OCI-LY7 (cell line): ENCODE measurements at regions not wholly inside any gene's neighbourhood (a gene's known extent, or its start where the extent isn't known, plus 50 kb on each side); places are given as distances from the start of the nearest gene placed in this dataset.

Experiments used
- BruUV-seq: library from RNA; stranded (reverse); fragments of 400-500 nt; replicated peaks from 2 replicates; lab custom pipeline; 2021; lab: Mats Ljungman, UMichigan
- CTCF ChIA-PET: fragments of 300-600 bp; sonication (Branson Sonifier 250); formaldehyde crosslinking; loops from one replicate; lab custom pipeline; 2022; ENCODE audit warnings: antibody characterized with exemption; ENCODE audit not compliant: unreplicated experiment; lab: Charles Lee
- POLR2A ChIA-PET: fragments of 300-600 bp; sonication (Branson Sonifier 250); formaldehyde crosslinking; loops from one replicate; lab custom pipeline; 2022; ENCODE audit warnings: antibody characterized with exemption; lab: Charles Lee
- DNase-seq: peaks from one replicate; pipeline ENCODE4 v3.0.0-alpha.2; 2015; ENCODE audit warnings: low spot score
- H2AFZ ChIP-seq: fragments of 200-600 bp; sonication (generic), shearing (Covaris generic); 2 replicates; pipeline ENCODE4 v1.6.1; 2014; ENCODE audit warnings: mild to moderate bottlenecking, antibody characterized with exemption, low read length, moderate library complexity
- H3K27ac ChIP-seq: fragments of 200-600 bp; sonication (generic); 2 replicates; pipeline ENCODE4 v1.5.1; 2014; ENCODE audit warnings: mixed run types, low read depth, mild to moderate bottlenecking, moderate library complexity, low read length, inconsistent platforms; ENCODE audit not compliant: poor library complexity, severe bottlenecking
- H3K36me3 ChIP-seq: fragments of 200-600 bp; sonication (generic); 2 replicates; pipeline ENCODE4 v1.6.1; 2014; ENCODE audit warnings: mild to moderate bottlenecking, antibody characterized with exemption, low read length, moderate library complexity, mixed read lengths; ENCODE audit not compliant: insufficient read depth
- H3K4me1 ChIP-seq: fragments of 200-600 bp; sonication (generic); 2 replicates; pipeline ENCODE4 v1.5.1; 2014; ENCODE audit warnings: mild to moderate bottlenecking, low read length; ENCODE audit not compliant: insufficient read depth, poor library complexity, severe bottlenecking
- H3K4me2 ChIP-seq: fragments of 200-600 bp; sonication (generic); 2 replicates; pipeline ENCODE4 v1.6.1; 2014; ENCODE audit warnings: mild to moderate bottlenecking, low read length
- H3K4me3 ChIP-seq: fragments of 200-600 bp; sonication (generic); 2 replicates; pipeline ENCODE4 v1.5.1; 2014; ENCODE audit warnings: mild to moderate bottlenecking, low read depth, low read length; ENCODE audit not compliant: poor library complexity, severe bottlenecking
- H3K79me2 ChIP-seq: fragments of 200-600 bp; sonication (generic); 2 replicates; pipeline ENCODE4 v1.6.1; 2016; ENCODE audit warnings: low read depth, mild to moderate bottlenecking, low read length, moderate library complexity, mixed read lengths; ENCODE audit not compliant: insufficient read depth
- H3K9me2 ChIP-seq: fragments of 200-600 bp; sonication (generic); 2 replicates; pipeline ENCODE4 v1.6.1; 2016; ENCODE audit warnings: mild to moderate bottlenecking, low read length, mixed read lengths; ENCODE audit not compliant: insufficient read depth
- H3K9me3 ChIP-seq: fragments of 200-600 bp; sonication (generic); 2 replicates; pipeline ENCODE4 v1.6.1; 2014; ENCODE audit warnings: mild to moderate bottlenecking, mixed run types, low read length, mixed read lengths
- H4K20me1 ChIP-seq: fragments of 200-600 bp; sonication (generic); 2 replicates; pipeline ENCODE4 v1.6.1; 2014; ENCODE audit warnings: mild to moderate bottlenecking, antibody characterized with exemption, low read length, moderate library complexity, mixed read lengths; ENCODE audit not compliant: insufficient read depth
- CTCF ChIP-seq: fragments of 200-600 bp; sonication (generic); conservative IDR thresholded peaks from 2 replicates; pipeline ENCODE4 v1.5.1; 2014; ENCODE audit warnings: mild to moderate bottlenecking, antibody characterized with exemption, low read length, moderate library complexity, mixed read lengths
- EZH2phosphoT487 ChIP-seq: fragments of 200-600 bp; sonication (generic); IDR thresholded peaks from 2 replicates; pipeline ENCODE4 v1.6.1; 2018; ENCODE audit warnings: low read depth, borderline replicate concordance, mild to moderate bottlenecking, mixed run types, antibody characterized with exemption, low read length, moderate library complexity, mixed read lengths
- intact Hi-C: fragments of 100-400 bp; cut with micrococcal nuclease; formaldehyde crosslinking; loops from one replicate; pipeline ENCODE4 v1.10.0; 2022; ENCODE audit not compliant: unreplicated experiment

- CTCF ChIA-PET, result no interaction called here
- no TSS peak for BruUV-seq
- POLR2A ChIA-PET, result no interaction called here
- DNase-seq, result no peak
- Histone ChIP-seq H4K20me1 (no peaks in the 10 kb centered on the region), H3K4me2 (no peak overlapping the region), H3K79me2 (no peaks in the 10 kb centered on the region), H3K9me3 (no peaks in the 10 kb centered on the region), H3K9me2 (no peaks in the 10 kb centered on the region), H3K4me1 (no peaks in the 10 kb centered on the region), H3K27ac (no peak overlapping the region), H3K36me3 (no peaks in the 10 kb centered on the region), H3K4me3 (no peak overlapping the region), H2AFZ (no peak overlapping the region)
- TF ChIP-seq EZH2phosphoT487, result no peak
- intact Hi-C loops, result no loop called here
Measured at GRCh38 chr22:48371391-48371790, 1456.3 kb downstream of the BRD1 start.

GRCh38 chr22:48370508-48371325 lies 1457.0 kb downstream of the BRD1 start:
- no TSS peak for BruUV-seq
- no peak overlapping the region for H3K4me3 ChIP-seq
- no peaks in the 10 kb centered on the region for H4K20me1 ChIP-seq
- no peaks in the 10 kb centered on the region for H3K9me2 ChIP-seq
- no peaks in the 10 kb centered on the region for H3K9me3 ChIP-seq
- no peaks in the 10 kb centered on the region for H3K4me1 ChIP-seq
- H3K4me2 ChIP-seq, result no peak overlapping the region
- ChIA-PET CTCF (no interaction called here), POLR2A (no interaction called here)
- no peaks in the 10 kb centered on the region for H3K36me3 ChIP-seq
- intact Hi-C loops, result no loop called here
- H2AFZ ChIP-seq, result no peak overlapping the region
- no peak overlapping the region for H3K27ac ChIP-seq
- H3K79me2 ChIP-seq, result no peaks in the 10 kb centered on the region
- no peak for DNase-seq
- TF ChIP-seq CTCF (no peak), EZH2phosphoT487 (no peak)

GRCh38 chr22:48369789-48370507 lies 1457.7 kb downstream of the BRD1 start:
- H3K4me1 ChIP-seq, result no peaks in the 10 kb centered on the region
- no peak overlapping the region for H2AFZ ChIP-seq
- no peak for DNase-seq
- no TSS peak for BruUV-seq
- no peak for TF ChIP-seq CTCF
- TF ChIP-seq EZH2phosphoT487, result no peak
- CTCF ChIA-PET, result no interaction called here
- no peak overlapping the region for H3K4me2 ChIP-seq
- no peak overlapping the region for H3K4me3 ChIP-seq
- no peaks in the 10 kb centered on the region for H4K20me1 ChIP-seq
- POLR2A ChIA-PET, result no interaction called here
- no peaks in the 10 kb centered on the region for H3K79me2 ChIP-seq
- no peaks in the 10 kb centered on the region for H3K9me3 ChIP-seq
- no peaks in the 10 kb centered on the region for H3K9me2 ChIP-seq
- no peak overlapping the region for H3K27ac ChIP-seq
- intact Hi-C loops, result no loop called here
- no peaks in the 10 kb centered on the region for H3K36me3 ChIP-seq
